GM19463 (cell line): ENCODE measurements at regions not wholly inside any gene's neighbourhood (a gene's known extent, or its start where the extent isn't known, plus 50 kb on each side); places are given as distances from the start of the nearest gene placed in this dataset.

Experiments
- ATAC-seq: cut with Tn5 transposase; IDR thresholded peaks from one replicate; pipeline ENCODE4 v1.9.1; 2021; ENCODE audit warnings: mild to moderate bottlenecking, moderate library complexity; ENCODE audit not compliant: unreplicated experiment

- ATAC-seq, result no peak
Observed at GRCh38 chr18:45119876-45120275, 439.2 kb downstream of the SETBP1 start.

- no peak for ATAC-seq
Observed at GRCh38 chr18:45121146-45121545, 440.5 kb downstream of the SETBP1 start.

DNA sequence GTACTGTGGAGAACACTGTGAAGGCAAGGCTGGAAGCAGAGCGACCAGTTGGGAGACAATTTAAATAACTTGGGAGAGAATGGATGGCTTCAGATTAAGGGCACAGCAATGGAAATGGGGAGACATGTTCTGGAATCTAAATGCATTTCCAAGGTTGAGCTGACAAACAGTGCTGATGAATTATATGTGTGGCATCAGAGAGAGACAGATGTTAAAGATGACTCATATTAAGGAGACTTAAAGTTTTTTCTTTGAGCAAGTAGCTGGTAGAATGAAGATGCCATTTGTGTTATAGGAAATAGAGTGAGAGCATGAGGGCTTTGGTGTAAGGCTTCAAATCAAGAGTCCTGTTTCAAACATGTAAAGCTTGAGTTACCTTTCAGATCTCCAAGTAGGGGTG lies 441.8 kb downstream of the SETBP1 start:
- ATAC-seq, result no peak

DNA sequence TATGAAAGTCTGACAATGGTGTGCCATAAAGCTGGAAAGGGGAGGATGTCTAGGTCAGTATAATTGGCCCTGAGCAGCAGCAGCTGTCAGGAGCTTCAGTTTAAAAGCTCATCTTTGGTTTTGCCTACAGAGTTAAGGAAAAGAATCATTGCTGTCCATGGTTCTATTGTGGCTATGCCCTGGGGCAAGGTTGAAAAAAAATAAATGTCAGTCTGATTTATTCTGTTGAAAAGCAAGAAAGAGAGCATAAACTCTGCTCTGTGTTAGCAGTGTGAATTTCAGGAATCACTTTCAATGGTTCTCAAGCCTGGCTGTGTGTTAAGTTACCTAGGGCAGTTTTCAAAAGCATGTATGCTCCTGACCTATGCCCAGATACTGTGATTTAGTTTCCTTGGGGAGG lies 446.7 kb downstream of the SETBP1 start:
- ATAC-seq, result no peak

DNA sequence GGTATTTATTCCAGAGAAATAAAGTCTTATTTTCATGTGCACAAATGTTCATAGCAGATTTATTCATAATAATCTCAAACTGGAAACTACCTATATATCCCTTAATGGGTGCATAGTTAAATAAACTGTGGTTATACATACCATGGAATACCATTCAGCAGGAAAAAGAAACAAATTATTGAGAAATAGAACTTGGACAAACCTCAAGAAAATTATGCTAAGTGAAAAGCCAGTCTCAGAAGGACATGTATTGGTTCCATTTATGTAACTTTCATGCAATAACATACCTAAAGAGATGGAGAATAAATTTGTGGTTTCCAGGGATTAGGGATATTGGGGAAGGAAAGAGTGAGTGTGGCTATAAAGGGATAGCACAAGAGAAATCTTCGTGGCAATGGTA lies 452.6 kb downstream of the SETBP1 start:
- no peak for ATAC-seq

DNA sequence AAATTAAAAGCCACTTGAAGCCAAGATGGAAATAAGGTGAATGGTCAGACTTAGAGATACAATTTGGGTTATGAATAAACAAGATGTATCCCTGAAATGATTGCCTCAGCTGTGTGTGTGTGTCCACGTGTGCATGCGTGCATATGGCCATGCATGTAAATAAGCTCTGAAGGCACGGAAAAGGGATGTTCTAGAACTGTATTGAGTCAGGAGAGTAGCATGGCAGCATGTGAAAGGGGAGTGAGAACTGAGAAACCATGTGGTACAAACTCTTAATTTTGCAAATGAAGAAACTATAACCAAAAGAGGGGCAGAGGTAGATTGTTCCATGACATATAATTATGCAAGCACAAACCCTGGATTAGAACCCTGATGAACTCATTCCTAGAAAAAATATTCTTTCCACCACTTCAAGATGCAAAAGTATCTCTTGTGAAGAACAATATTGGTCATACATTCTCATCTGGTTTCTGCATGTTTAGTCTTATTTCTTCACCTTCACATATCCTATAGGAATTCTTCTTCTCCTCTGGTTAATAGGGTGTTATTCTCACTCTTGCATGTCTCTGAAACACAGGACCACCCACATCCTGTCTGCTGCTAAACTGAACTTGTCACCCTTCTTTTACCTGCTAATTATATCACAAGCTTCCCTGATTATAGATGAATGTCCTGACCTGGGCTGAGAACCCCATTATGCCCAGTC lies 455.8 kb downstream of the SETBP1 start:
- ATAC-seq, result no peak

- ATAC-seq, result no peak
Observed at GRCh38 chr18:45137087-45137419, 456.4 kb downstream of the SETBP1 start.

GRCh38 chr18:45139478-45139877 lies 458.8 kb downstream of the SETBP1 start:
- ATAC-seq, result no peak

DNA sequence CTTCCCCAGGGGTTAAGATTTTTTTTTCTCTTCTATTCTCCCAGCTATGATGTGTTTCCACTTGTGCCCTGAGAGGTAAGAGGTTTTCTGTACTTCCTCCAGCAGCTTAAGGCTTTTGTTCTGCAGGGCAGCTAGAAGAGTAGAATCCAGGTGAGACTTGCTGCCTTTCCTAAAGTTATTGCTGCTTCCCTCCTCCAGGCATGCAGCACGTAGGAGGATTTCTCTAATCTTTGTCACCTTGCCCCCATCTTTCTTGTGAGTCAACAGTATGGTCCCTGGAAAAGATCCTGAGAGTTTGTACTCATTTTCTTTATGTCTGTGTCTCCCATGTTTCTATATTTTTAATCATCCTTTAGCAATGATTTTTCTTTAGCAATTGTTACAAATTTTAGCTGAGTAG lies 462.2 kb downstream of the SETBP1 start:
- ATAC-seq, result no peak

DNA sequence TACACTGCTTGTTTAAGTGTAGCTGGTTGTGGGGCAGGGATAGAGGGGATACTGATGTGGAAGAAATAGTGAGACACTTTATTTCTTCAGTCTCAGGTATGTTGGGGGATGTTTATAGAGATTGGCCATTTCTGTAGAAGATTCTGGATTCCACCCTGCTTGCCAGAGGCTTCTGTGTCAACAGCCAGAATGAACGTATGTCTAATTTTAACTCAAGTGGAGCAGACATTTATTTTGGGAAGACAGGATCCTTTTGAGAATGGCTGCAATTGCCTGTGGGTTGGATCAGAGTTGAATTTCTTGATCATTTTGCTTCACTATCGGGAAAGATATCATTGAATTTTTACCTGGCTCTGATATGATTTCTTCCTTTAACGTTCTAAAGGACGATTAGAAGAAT lies 465.6 kb upstream of the SLC14A2 start:
- no peak for ATAC-seq

DNA sequence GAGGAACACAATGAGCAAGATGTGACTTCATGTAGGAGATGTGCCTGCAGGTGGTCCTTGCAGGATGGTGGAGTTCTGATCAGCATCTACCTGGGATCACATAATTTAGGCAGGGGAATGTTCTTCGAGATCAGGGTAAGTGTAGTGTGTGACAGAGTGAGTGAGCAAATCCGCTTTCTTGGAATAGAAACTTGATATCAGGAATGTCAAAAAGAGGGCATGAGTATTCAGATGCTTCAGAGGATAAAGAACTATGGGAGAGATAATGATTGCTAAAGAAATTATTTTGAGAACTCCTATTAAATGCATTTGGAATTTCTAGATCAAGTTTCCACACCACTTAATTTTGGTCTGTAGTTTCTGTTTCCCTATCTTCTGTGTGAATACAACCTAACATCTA lies 463.6 kb upstream of the SLC14A2 start:
- ATAC-seq, result no peak

- no peak for ATAC-seq
Observed at GRCh38 chr18:45155526-45155925, 459.8 kb upstream of the SLC14A2 start.

GRCh38 chr18:45156946-45157345 lies 458.3 kb upstream of the SLC14A2 start:
- ATAC-seq, result no peak

GRCh38 chr18:45157576-45157975 lies 457.7 kb upstream of the SLC14A2 start:
- ATAC-seq, result no peak

DNA sequence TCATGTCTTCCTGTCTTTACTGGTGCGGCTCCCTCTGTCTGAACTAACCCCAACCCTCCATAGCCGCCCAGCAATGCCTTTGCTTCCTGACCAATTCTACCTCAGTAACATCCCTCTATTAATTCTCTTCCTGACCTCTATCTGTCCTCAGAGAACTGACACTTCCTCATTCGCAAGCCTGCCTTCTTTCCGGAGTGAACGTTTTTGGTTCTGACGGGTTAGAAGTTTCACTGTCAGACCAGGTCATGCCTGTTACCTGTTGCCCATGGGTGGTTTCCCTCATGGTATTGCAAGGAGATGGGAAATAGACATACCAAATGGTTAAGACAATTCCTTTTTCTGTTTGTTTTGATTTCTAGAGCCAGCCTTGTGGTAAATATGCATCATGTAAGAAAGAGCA lies 453.4 kb upstream of the SLC14A2 start:
- no peak for ATAC-seq

DNA sequence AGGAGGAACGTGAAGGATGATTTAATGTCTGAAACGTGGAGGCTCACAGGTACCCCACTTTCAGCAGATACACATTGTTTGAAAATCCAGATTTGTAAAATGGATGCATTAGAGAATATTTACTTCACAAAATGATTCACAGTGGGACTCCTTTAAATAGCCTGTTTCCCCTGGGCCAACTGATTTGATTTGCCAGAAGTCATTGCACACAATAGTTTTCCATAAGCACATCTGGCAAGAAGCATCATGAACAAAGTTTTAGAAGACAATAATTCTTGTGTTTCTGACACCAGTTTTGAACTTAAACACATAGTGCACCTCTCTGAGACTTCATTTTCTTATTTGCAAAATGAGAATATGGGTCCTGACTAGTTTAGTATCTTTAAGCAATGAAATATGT lies 451.4 kb upstream of the SLC14A2 start:
- ATAC-seq, result no peak

GRCh38 chr18:45164551-45164950 lies 450.7 kb upstream of the SLC14A2 start:
- ATAC-seq, result no peak

GRCh38 chr18:45165176-45165713 lies 450.0 kb upstream of the SLC14A2 start:
- no peak for ATAC-seq

- no peak for ATAC-seq
Observed at GRCh38 chr18:45165871-45166270, 449.4 kb upstream of the SLC14A2 start.

DNA sequence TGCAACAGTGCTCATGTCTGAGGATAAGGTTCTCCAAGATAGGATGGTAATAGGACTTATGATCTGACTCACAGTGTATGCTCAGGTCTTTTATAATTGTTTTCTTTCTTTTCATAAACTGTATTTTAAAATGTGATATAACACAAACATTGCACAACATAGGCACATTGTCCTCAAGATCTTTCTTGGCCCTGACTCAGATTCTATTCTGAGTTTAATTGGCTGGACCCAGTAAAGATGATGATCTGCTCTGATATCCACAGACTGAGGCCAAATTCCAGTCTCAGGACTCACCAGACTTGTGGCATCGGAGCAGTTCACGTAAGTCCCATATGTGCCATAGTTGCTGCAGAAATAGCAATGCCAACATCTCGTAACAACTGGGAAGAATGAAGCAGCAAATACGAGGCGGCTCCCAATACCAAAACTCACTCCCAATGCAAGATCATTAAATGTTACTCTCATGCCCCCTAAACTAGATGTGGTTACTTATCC lies 448.9 kb upstream of the SLC14A2 start:
- ATAC-seq, result no peak

GRCh38 chr18:45166836-45167551 lies 448.3 kb upstream of the SLC14A2 start:
- ATAC-seq, result no peak

- no peak for ATAC-seq
Observed at GRCh38 chr18:45167631-45168280, 447.5 kb upstream of the SLC14A2 start.
